ENCODE measurements at regions not wholly inside any gene's neighbourhood (a gene's known extent, or its start where the extent isn't known, plus 50 kb on each side); places are given as distances from the start of the nearest gene placed in this dataset.

DNA sequence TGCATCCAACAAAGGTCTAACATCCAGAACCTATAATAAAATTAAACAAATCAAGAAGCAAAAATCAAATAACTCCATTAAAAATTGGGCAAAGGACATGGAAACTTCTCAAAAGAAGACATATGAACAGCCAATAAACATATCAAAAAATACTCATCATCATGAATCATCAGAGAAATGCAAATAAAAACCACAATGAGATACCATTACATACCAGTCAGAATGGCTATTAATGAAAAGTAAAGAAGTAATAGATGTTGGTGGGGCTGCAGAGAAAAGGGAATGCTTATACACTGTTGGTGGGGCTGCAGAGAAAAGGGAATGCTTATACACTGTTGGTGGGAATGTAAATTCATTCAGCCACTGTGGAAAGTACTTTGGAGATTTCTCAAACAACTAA is 465.8 kb downstream of the ZIC3 start:
- TF ChIP-seq FOXP2 (optimal IDR thresholded peaks at IDR 0.05; ENCODE audit: borderline replicate concordance, extremely low read depth, extremely low read length, insufficient read depth) = no peak
- TF ChIP-seq, protein P1, sequence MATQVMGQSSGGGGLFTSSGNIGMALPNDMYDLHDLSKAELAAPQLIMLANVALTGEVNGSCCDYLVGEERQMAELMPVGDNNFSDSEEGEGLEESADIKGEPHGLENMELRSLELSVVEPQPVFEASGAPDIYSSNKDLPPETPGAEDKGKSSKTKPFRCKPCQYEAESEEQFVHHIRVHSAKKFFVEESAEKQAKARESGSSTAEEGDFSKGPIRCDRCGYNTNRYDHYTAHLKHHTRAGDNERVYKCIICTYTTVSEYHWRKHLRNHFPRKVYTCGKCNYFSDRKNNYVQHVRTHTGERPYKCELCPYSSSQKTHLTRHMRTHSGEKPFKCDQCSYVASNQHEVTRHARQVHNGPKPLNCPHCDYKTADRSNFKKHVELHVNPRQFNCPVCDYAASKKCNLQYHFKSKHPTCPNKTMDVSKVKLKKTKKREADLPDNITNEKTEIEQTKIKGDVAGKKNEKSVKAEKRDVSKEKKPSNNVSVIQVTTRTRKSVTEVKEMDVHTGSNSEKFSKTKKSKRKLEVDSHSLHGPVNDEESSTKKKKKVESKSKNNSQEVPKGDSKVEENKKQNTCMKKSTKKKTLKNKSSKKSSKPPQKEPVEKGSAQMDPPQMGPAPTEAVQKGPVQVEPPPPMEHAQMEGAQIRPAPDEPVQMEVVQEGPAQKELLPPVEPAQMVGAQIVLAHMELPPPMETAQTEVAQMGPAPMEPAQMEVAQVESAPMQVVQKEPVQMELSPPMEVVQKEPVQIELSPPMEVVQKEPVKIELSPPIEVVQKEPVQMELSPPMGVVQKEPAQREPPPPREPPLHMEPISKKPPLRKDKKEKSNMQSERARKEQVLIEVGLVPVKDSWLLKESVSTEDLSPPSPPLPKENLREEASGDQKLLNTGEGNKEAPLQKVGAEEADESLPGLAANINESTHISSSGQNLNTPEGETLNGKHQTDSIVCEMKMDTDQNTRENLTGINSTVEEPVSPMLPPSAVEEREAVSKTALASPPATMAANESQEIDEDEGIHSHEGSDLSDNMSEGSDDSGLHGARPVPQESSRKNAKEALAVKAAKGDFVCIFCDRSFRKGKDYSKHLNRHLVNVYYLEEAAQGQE (IDR thresholded peaks at IDR 0.05; ENCODE audit: insufficient read depth in 1 of 2, low read depth in 2 of 2, low read length in 2 of 2) = no peak
- no peak for TF ChIP-seq POLR2AphosphoS5 (IDR thresholded peaks at IDR 0.05; ENCODE audit: low read depth, low read length)
- TF ChIP-seq TAF1 (IDR thresholded peaks at IDR 0.05; ENCODE audit: borderline replicate concordance, insufficient read depth, low read length) = no peak
- no peak for TF ChIP-seq SIN3A (IDR thresholded peaks at IDR 0.05; ENCODE audit: borderline replicate concordance, insufficient read depth, low read length)

DNA sequence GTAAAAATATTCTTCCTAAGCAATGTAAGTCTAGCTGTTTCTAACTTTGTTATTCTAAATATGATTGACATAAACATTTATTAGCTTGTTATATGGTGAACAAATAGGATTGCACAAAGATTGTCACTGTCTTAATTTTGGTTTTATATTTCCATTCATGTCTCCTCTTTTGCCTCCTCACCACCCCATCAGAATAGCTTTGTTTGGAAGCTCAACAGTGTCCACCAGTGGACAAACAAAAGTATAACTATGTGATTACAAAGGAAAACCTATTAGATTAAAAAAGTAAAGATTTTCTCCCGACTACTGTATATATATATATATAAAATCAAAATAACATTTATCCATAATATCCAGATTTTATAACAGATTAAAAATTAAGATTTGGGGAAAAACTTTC is 468.2 kb downstream of the ZIC3 start:
- no peak for TF ChIP-seq SIN3A (IDR thresholded peaks at IDR 0.05; ENCODE audit: borderline replicate concordance, insufficient read depth, low read length)
- TF ChIP-seq, protein P1 (IDR thresholded peaks at IDR 0.05; ENCODE audit: insufficient read depth in 1 of 2, low read depth in 2 of 2, low read length in 2 of 2) = no peak
- TF ChIP-seq TAF1 (IDR thresholded peaks at IDR 0.05; ENCODE audit: borderline replicate concordance, insufficient read depth, low read length) = no peak
- no peak for TF ChIP-seq FOXP2 (optimal IDR thresholded peaks at IDR 0.05; ENCODE audit: borderline replicate concordance, extremely low read depth, extremely low read length, insufficient read depth)
- TF ChIP-seq POLR2AphosphoS5 (IDR thresholded peaks at IDR 0.05; ENCODE audit: low read depth, low read length) = no peak

GRCh38 chrX:138037548-138037947 is 471.6 kb downstream of the ZIC3 start:
- no peak for TF ChIP-seq SIN3A (IDR thresholded peaks at IDR 0.05; ENCODE audit: borderline replicate concordance, insufficient read depth, low read length)
- no peak for TF ChIP-seq FOXP2 (optimal IDR thresholded peaks at IDR 0.05; ENCODE audit: borderline replicate concordance, extremely low read depth, extremely low read length, insufficient read depth)
- TF ChIP-seq, protein P1 (IDR thresholded peaks at IDR 0.05; ENCODE audit: insufficient read depth in 1 of 2, low read depth in 2 of 2, low read length in 2 of 2) = no peak
- TF ChIP-seq TAF1 (IDR thresholded peaks at IDR 0.05; ENCODE audit: borderline replicate concordance, insufficient read depth, low read length) = no peak

- TF ChIP-seq POLR2AphosphoS5 (IDR thresholded peaks at IDR 0.05; ENCODE audit: low read depth, low read length) = no peak
- TF ChIP-seq TAF1 (IDR thresholded peaks at IDR 0.05; ENCODE audit: borderline replicate concordance, insufficient read depth, low read length) = no peak
- TF ChIP-seq FOXP2 (optimal IDR thresholded peaks at IDR 0.05; ENCODE audit: borderline replicate concordance, extremely low read depth, extremely low read length, insufficient read depth) = no peak
- TF ChIP-seq, protein P1 (IDR thresholded peaks at IDR 0.05; ENCODE audit: insufficient read depth in 1 of 2, low read depth in 2 of 2, low read length in 2 of 2) = no peak
These were observed 492.0 kb downstream of the ZIC3 start for GRCh38 chrX:138057883-138058282.

DNA sequence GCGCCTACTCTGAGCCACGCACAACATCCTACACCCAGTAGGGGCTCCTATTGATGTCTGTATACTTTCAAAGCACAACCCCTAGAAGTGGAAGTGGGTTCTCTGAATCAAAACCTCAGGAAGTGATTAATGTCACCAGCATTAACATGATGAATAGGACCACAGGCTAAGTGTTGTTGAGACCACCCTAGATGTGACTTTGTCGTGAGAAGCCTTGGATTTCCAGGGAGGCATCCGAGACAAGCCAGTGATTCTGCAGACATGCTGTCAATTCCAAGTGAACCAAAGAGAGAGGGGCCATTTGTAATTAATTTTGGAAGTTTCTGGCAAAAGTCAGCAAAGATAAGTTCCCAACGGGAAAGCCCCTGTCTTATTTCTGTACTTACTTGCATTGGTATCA is 493.0 kb downstream of the ZIC3 start:
- TF ChIP-seq FOXP2 (optimal IDR thresholded peaks at IDR 0.05; ENCODE audit: borderline replicate concordance, extremely low read depth, extremely low read length, insufficient read depth) (no peak), POLR2AphosphoS5 (IDR thresholded peaks at IDR 0.05; ENCODE audit: low read depth, low read length) (no peak), SIN3A (IDR thresholded peaks at IDR 0.05; ENCODE audit: borderline replicate concordance, insufficient read depth, low read length) (no peak), TAF1 (IDR thresholded peaks at IDR 0.05; ENCODE audit: borderline replicate concordance, insufficient read depth, low read length) (no peak)
- TF ChIP-seq, protein P1 (IDR thresholded peaks at IDR 0.05; ENCODE audit: insufficient read depth in 1 of 2, low read depth in 2 of 2, low read length in 2 of 2) = no peak

All from PFSK-1 (cell line).